Left colon (tissue), 2 donors: ENCODE measurements at regions not wholly inside any gene's neighbourhood (a gene's known extent, or its start where the extent isn't known, plus 50 kb on each side); places are given as distances from the start of the nearest gene placed in this dataset.

Experiments used
- ATAC-seq: fragments of 200-7000 bp; cut with Tn5 transposase; one replicate; pipeline ENCODE4 v1.9.1; 2020; ENCODE audit warnings: mild to moderate bottlenecking, moderate library complexity
- DNase-seq, 2 donors: peaks; one replicate each; pipeline ENCODE4 v3.0.0-alpha.2; 2020
- intact Hi-C, 2 donors: fragments of 100-400 bp; cut with DNase I in 1 of 2; cut with micrococcal nuclease in 1 of 2; formaldehyde crosslinking; loops; one replicate each; pipeline versions ENCODE4 v1.11.2 to v1.14.0; 2022; cut with DNase I, micrococcal nuclease
- donor health status: DM: no; HTN: no; CAD: no.
- donor health status: DM: yes; HTN: yes; CAD: no.

DNA sequence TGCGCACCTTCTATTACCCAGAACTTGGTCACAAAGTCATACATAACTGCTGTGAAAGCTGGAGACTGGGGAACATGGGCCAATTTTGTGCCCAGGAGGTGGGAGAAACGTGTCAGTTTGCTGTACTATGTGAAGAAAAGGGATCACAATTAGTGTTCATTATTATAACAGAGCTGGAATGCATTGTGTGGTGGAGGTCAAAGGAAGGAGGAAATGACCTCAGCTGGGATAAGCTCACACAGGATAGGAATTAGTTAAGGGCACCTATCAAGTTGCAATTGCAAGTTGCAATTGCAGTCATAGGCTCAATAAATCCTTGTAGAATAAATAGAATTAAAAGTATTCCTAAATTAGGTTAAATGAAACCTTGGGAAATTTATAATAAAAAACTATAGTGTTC lies 103.9 kb upstream of the OBI1 start:
- ATAC-seq (no peak), DNase-seq (no peak)
- intact Hi-C loops, result no loop called here

DNA sequence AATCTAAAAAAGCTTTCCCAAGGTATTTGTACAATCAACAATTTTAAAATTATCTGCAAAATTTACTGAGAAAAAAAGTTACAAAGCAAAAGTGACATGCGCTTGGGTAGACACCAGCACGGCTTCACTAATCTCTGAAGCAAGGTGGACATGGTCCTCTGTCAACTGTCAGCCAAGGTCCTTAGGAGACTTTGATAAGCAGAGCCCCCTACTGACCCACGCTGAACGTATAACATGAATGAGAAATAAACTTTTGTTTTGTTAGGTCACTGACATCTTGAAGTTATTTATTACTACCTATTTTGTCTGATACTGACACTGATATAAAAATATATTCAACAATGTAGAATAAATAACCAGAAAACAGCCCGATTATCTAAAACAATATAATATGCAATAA lies 100.7 kb upstream of the OBI1 start:
- DNase-seq (no peak), ATAC-seq (no peak)
- intact Hi-C loops, result no loop called here

DNA sequence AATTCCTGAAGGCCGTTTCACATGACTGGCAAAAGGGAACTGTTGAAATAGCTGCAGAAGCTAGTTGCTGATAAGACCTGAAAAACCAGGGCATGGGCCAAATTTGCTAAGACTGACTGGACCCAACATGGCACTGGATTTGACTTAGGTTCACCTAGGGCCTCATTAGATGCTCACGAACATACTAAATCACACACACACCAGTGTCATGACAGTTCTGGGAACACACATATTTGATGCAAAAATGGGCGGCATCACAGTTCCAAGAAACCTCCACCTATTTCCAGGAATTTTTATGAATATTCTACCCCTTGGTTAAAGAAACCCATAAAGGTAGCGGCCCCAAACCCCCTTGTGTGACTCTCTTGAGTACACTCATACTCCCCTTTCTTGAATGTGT lies 99.6 kb upstream of the OBI1 start:
- ATAC-seq (no peak), DNase-seq (no peak)
- intact Hi-C loops, result no loop called here

DNA sequence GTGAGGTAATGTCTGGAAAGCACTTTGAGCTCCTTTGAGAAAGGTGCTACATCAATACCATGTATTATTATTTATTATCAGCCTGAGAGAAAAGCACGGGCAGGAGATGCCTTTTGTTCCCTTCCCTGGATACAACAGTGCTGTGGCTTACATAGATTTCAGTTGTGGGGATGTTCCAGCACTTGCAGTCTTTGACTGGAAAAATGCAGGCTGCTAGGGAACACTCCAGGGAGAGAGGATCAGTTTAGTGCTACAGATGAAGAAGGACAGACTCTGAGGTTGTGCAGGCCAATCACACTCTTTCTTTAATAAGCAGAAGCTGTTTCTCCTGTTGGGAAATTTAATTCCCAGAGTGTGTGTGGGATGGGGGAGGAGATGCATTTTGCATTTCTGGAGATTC lies 94.5 kb upstream of the OBI1 start:
- DNase-seq, result no peak
- ATAC-seq, result no peak
- intact Hi-C loops, result no loop called here

DNA sequence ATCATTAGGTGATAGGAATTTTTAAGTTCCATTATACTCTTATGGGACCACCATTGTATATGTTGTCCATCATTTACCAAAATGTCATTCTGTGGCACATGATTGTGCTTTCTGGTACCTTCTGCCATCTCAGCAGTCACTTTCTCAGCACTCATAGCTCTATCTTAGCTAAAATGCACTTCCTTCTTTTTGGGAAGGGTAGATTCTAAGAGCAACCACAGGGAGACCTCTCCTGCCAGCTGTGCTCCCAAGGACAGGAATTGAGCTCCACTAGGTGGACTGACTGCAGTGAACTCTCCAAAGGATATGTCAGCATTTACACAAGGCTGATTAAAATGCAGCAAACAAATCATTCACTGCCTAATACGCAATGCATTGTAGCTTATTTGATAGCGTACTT lies 91.8 kb upstream of the OBI1 start:
- intact Hi-C loops, result no loop called here
- no peak for ATAC-seq
- no peak for DNase-seq

DNA sequence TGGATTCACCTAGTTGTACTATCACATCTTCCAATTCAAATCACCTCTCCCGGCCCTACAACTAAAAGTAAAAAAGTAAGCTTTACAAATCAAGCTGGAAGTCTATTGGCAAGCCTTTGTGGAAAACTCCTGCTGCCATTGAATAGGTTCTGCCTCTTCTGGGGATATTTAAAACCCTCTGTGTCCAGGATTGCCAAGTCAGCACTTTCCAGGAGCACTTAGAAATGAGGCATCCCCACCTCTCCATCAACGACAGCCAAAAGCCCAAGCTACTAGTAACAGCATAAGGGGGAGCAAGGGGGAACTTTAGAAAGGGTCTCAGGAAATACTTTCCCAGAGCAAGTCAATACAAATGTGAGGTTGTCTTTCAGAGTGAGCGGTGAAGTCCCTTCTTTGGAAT lies 85.0 kb upstream of the OBI1 start:
- intact Hi-C loops, result no loop called here
- ATAC-seq (no peak), DNase-seq (no peak)

DNA sequence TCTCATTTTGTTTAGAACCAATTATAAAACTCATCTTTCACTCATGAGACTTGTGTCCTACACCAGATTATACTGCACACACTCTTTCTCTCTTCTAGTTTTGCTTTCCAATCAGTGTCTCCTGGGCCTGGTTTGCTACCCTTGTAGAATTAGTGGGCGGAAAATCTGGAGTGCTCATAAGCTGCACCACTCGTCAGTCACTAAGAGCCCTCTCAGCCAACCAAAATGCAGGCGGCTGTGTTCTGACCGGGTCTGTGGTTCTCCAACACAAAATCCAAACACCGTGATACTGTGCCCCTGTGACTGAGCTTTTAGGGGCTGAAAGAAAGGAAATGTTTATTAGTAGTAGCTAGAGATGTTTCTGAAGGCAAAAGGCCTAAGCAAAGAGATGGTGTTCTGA lies 83.7 kb upstream of the OBI1 start:
- intact Hi-C loops, result no loop called here
- DNase-seq, result no peak
- ATAC-seq, result no peak

DNA sequence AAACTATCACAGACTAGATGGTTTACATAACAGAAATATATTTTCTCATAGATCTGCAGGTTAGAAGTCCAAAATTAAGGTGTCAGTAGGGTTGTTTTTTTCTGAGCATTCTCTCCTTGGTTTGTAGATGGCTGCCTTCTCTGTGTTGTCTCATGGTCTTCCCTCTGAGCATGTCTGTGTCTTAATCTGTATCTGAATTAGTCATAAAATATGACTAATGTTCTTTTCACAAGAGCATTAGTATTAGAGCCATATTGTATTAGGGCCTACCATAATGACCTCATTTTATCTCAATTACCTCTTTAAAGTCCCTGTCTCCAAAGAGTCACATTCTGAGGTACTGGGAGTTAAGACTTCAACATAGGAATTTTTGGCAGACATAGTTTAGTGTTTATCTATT lies 77.2 kb upstream of the OBI1 start:
- intact Hi-C loops, result no loop called here
- ATAC-seq (no peak), DNase-seq (no peak)

DNA sequence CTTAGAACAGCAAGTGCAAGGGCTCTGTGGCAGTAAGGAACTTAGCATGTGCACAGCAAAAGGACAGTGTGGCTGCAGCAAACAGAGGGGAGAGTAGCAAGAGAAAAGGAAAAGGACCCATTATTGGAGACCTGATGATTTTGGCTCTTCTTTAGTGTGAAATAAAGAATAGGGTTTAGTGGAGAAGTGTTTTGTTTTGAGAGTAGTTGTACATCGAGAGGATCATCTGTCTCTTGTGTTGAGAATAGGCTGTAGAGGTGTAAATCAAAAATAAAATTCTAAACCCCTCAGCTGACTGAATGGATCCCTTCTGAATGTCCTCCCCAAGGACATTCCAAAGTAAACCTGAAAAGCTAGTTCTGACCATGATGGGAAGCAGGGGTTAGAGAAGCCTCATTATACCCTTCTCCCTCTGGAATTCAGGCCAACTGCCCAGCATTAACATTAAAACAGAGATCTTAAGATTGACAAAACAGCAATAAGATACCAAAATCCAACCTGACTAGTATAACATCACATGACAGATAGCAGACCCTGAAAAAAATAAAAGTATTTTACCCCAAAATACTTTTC lies 73.6 kb upstream of the OBI1 start:
- ATAC-seq, result no peak
- intact Hi-C loops, result no loop called here
- DNase-seq, result no peak

DNA sequence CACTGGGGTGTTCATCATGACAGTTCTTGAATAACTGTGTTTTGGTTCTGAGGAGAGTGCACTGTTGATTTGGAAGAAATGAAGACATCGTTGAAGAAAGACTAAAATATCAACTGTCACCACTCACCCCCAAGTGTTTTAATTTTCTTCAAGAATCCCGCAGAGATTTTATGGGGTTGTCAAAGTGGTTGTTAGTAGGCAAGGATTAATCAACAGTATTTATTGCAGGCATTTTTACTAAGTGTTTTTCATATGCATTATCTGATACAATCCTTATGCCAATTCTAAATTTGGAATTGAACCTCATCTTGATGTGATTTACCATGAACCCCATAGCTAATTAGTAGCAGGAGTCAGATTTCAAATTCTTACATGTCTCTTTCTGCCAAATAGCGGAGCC lies 63.7 kb upstream of the OBI1 start:
- no peak for DNase-seq
- ATAC-seq, result no peak
- intact Hi-C loops, result no loop called here

DNA sequence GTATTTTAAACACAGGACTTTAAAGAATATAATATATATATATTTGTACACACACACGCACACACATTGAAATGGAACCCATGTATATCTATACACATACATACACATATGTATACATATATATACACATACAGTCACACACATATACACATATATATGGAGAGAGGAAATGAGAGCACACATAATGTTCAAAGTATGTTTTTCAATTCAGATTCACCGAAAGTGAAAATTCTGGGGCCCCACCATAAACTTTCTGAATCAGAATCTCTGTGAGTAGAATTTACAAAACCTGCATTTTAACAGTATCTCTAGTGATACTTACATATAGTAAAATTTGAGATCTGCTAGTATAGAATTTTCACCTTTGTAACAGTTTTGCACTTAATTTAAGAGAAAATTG lies 60.4 kb upstream of the OBI1 start:
- no peak for DNase-seq
- no peak for ATAC-seq
- intact Hi-C loops, result no loop called here

DNA sequence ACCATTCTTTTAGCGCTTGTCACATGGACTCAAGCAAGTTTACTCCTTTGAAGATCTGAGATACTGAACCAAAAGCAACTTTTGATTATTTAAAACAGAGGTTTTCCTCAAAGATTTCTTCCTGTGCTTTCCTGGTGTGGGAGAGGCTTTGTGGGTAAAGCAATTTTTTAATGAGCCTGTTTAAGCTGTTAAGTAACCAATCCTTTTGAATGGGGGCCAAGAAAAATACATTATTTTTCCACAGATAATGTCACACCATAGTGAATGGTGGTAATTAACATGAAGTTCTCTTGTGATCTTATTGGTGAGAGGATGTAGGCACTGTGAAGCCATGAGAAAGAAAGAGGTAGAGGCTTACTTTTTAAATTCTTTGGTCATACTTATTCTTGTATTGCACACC lies 55.8 kb upstream of the OBI1 start:
- ATAC-seq (no peak), DNase-seq (no peak)
- intact Hi-C loops, result no loop called here

DNA sequence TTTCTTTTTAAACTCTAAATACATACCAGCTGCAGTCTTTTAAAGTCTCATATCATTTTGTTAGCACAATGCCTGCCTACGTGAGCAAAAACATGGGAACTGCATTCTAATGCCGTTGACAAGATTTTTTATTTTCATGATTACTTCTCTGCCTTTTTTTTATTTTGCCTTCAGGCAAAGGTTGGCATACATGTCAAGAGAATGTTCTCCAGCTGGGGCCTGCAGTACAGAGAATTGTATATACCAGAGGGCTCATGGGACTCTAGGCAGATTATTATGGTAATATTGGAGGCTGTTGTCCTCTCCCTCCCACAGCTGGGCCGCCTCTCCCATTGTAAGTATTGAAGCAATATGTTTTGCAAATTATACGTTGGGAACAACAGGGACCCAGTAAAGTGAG lies 53.9 kb upstream of the OBI1 start:
- no peak for ATAC-seq
- no peak for DNase-seq
- intact Hi-C loops, result no loop called here

DNA sequence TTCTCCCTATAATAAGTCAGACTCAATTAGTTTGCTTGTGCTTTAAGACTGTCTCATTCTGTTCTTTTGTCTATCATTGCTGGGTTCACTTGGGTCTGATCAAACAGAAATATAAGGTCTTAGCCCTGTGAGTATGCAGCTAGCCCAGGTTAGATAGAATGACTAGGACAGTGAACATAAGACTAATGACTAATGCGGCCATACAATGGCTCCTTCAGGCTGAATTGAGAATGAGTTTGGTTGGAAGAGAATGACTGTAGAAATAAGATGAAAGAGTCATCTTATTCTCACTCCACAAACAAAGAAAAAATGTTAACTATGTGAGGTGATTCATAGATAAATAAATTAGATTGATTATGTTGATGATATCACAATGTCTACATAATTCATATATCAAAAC lies 50.1 kb upstream of the OBI1 start:
- DNase-seq, result no peak
- ATAC-seq, result no peak
- intact Hi-C loops, result no loop called here
